Liver (tissue), 8 donors: ENCODE measurements at regions not wholly inside any gene's neighbourhood (a gene's known extent, or its start where the extent isn't known, plus 50 kb on each side); places are given as distances from the start of the nearest gene placed in this dataset.

Experiments
- DNase-seq: peaks from one replicate; pipeline ENCODE4 v3.0.0-alpha.2; 2017; ENCODE audit warnings: low spot score
- H3K27ac ChIP-seq, 2 donors: one replicate each; pipeline ENCODE4 v1.7.0; 2013; ENCODE audit warnings: inconsistent platforms in 2 of 2, low read length in 2 of 2, control low read depth in 1 of 2, low read depth in 1 of 2, mild to moderate bottlenecking in 1 of 2
- H3K27me3 ChIP-seq, 4 donors: one replicate each; pipeline versions ENCODE4 v1.6.1 to v1.7.0; 2013; ENCODE audit warnings: low read length in 3 of 4, inconsistent platforms in 1 of 4, mild to moderate bottlenecking in 1 of 4, moderate library complexity in 1 of 4; ENCODE audit not compliant: control insufficient read depth in 4 of 4, insufficient read depth in 4 of 4
- H3K36me3 ChIP-seq, 4 donors: one replicate each; pipeline versions ENCODE4 v1.6.1 to v1.7.0; 2013; ENCODE audit warnings: low read length in 3 of 4, mild to moderate bottlenecking in 3 of 4, low read depth in 1 of 4, moderate library complexity in 1 of 4; ENCODE audit not compliant: control insufficient read depth in 4 of 4, insufficient read depth in 3 of 4
- H3K4me1 ChIP-seq, 4 donors: one replicate each; pipeline versions ENCODE4 v1.6.1 to v1.7.0; 2013; ENCODE audit warnings: low read length in 3 of 4, mild to moderate bottlenecking in 3 of 4, moderate library complexity in 1 of 4; ENCODE audit not compliant: control insufficient read depth in 4 of 4, insufficient read depth in 4 of 4
- H3K4me3 ChIP-seq, 3 donors: one replicate each; pipeline versions ENCODE4 v1.6.1 to v1.7.0; 2013; ENCODE audit warnings: low read length in 3 of 3, control low read depth in 1 of 3, low read depth in 1 of 3, mild to moderate bottlenecking in 1 of 3
- H3K9ac ChIP-seq, 2 donors: one replicate each; pipeline ENCODE4 v1.7.0; 2013; ENCODE audit warnings: low read length in 2 of 2, mild to moderate bottlenecking in 2 of 2, moderate library complexity in 2 of 2, control low read depth in 1 of 2, low read depth in 1 of 2
- H3K9me3 ChIP-seq, 4 donors: one replicate each; pipeline versions ENCODE4 v1.6.1 to v1.7.0; 2013; ENCODE audit warnings: low read length in 3 of 4; ENCODE audit not compliant: control insufficient read depth in 4 of 4
- EGR1 ChIP-seq, 2 donors: IDR thresholded peaks; 2 replicates each; pipeline ENCODE4 v1.6.1; 2016 to 2018; ENCODE audit warnings: antibody characterized with exemption in 2 of 2, low read depth in 2 of 2
- FOXA2 ChIP-seq: IDR thresholded peaks from 2 replicates; pipeline ENCODE4 v1.6.1; 2016; ENCODE audit warnings: antibody characterized with exemption
- GABPA ChIP-seq, 2 donors: IDR thresholded peaks in 1 of 2; conservative IDR thresholded peaks in 1 of 2; 2 replicates each; pipeline ENCODE4 v1.6.1; 2016; ENCODE audit warnings: antibody characterized with exemption in 2 of 2, mild to moderate bottlenecking in 1 of 2, moderate library complexity in 1 of 2
- HNF4A ChIP-seq, 2 donors: conservative IDR thresholded peaks; 2 replicates each; pipeline ENCODE4 v1.6.1; 2016; ENCODE audit warnings: antibody characterized with exemption in 2 of 2, mild to moderate bottlenecking in 2 of 2
- HNF4G ChIP-seq: IDR thresholded peaks from 2 replicates; pipeline ENCODE4 v1.6.1; 2016; ENCODE audit warnings: antibody characterized with exemption
- NR2F2 ChIP-seq: IDR thresholded peaks from 2 replicates; pipeline ENCODE4 v1.6.1; 2016; ENCODE audit warnings: antibody characterized with exemption
- RAD21 ChIP-seq, 2 donors: IDR thresholded peaks; 2 replicates each; pipeline ENCODE4 v1.6.1; 2016; ENCODE audit warnings: antibody characterized with exemption in 2 of 2, mild to moderate bottlenecking in 2 of 2
- RXRA ChIP-seq, 2 donors: IDR thresholded peaks; 2 replicates each; pipeline ENCODE4 v1.6.1; 2017 to 2018; ENCODE audit warnings: antibody characterized with exemption in 2 of 2, mild to moderate bottlenecking in 1 of 2
- TAF1 ChIP-seq: conservative IDR thresholded peaks from 2 replicates; pipeline ENCODE4 v1.6.1; 2016; ENCODE audit warnings: antibody characterized with exemption, mild to moderate bottlenecking
- WGBS: extraction: QIAGEN DNeasy Blood & Tissue Kit; methylation state at CpG from one replicate; pipeline ENCODE4 v1.1.7; 2013; 5-methylcytosine and 5-hydroxymethylcytosine counted together
- TF ChIP-seq, protein P1 (sequence below): IDR thresholded peaks from 2 replicates; pipeline ENCODE4 v1.6.1; 2016; ENCODE audit warnings: antibody characterized with exemption
- TF ChIP-seq, protein P2 (sequence below): fragments of 150-350 bp; IDR thresholded peaks from 2 replicates; pipeline ENCODE4 v1.5.1; 2017; ENCODE audit warnings: improper control_type of control experiment, low read depth, low read length; ENCODE audit not compliant: missing input control
- TF ChIP-seq, protein P3 (sequence below): IDR thresholded peaks from 2 replicates; pipeline ENCODE4 v1.6.1; 2016; ENCODE audit warnings: antibody characterized with exemption
- TF ChIP-seq, protein P4 (sequence below): IDR thresholded peaks from 2 replicates; pipeline ENCODE4 v1.6.1; 2016; ENCODE audit warnings: antibody characterized with exemption
- TF ChIP-seq, protein P5 (sequence below): IDR thresholded peaks from 2 replicates; pipeline ENCODE4 v1.6.1; 2016; ENCODE audit warnings: antibody characterized with exemption, mild to moderate bottlenecking
- donor health status: healthy.
- donor health status: healthy.
- donor health status: healthy.
- donor health status: healthy.
- donor health status: healthy.

DNA sequence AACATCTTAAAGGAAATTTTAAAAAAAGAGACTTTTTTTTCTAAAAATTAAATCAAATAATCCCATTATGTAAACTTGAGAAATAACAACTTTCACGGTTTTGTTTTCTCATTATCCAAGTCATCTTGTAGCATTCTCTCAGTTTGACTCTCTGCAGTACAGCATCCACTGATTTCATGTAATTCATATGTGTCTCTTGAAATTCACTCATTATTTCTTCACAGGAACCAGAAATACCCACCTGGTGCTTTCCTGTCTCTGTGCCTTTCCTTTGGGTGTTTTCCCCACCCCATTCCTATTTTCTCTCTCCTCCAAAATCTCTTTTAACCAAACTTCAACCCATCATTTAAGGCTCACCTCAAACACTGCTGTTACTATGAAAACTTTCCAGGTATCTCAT is 116.1 kb upstream of the STK17B start:
- no peak overlapping the region for H3K9ac ChIP-seq
- H3K27ac ChIP-seq: no peak overlapping the region
- WGBS: 88% methylated on average over 1 of the region's 1 CpG
- no peak for DNase-seq
- TF ChIP-seq, protein P1, sequence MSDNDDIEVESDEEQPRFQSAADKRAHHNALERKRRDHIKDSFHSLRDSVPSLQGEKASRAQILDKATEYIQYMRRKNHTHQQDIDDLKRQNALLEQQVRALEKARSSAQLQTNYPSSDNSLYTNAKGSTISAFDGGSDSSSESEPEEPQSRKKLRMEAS: no peak
- TF ChIP-seq, protein P2, sequence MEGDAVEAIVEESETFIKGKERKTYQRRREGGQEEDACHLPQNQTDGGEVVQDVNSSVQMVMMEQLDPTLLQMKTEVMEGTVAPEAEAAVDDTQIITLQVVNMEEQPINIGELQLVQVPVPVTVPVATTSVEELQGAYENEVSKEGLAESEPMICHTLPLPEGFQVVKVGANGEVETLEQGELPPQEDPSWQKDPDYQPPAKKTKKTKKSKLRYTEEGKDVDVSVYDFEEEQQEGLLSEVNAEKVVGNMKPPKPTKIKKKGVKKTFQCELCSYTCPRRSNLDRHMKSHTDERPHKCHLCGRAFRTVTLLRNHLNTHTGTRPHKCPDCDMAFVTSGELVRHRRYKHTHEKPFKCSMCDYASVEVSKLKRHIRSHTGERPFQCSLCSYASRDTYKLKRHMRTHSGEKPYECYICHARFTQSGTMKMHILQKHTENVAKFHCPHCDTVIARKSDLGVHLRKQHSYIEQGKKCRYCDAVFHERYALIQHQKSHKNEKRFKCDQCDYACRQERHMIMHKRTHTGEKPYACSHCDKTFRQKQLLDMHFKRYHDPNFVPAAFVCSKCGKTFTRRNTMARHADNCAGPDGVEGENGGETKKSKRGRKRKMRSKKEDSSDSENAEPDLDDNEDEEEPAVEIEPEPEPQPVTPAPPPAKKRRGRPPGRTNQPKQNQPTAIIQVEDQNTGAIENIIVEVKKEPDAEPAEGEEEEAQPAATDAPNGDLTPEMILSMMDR: no peak
- TF ChIP-seq, protein P3, sequence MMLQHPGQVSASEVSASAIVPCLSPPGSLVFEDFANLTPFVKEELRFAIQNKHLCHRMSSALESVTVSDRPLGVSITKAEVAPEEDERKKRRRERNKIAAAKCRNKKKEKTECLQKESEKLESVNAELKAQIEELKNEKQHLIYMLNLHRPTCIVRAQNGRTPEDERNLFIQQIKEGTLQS: no peak
- no peak for TF ChIP-seq RXRA (IDR thresholded peaks at IDR 0.05)
- no peak for TF ChIP-seq TAF1
- TF ChIP-seq, protein P4, sequence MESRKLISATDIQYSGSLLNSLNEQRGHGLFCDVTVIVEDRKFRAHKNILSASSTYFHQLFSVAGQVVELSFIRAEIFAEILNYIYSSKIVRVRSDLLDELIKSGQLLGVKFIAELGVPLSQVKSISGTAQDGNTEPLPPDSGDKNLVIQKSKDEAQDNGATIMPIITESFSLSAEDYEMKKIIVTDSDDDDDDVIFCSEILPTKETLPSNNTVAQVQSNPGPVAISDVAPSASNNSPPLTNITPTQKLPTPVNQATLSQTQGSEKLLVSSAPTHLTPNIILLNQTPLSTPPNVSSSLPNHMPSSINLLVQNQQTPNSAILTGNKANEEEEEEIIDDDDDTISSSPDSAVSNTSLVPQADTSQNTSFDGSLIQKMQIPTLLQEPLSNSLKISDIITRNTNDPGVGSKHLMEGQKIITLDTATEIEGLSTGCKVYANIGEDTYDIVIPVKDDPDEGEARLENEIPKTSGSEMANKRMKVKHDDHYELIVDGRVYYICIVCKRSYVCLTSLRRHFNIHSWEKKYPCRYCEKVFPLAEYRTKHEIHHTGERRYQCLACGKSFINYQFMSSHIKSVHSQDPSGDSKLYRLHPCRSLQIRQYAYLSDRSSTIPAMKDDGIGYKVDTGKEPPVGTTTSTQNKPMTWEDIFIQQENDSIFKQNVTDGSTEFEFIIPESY: no peak
- no peak for TF ChIP-seq HNF4G
- no peak for TF ChIP-seq GABPA (IDR thresholded peaks at IDR 0.05 in 1 of 2, conservative IDR thresholded peaks at IDR 0.05 in 1 of 2)
- H3K36me3 ChIP-seq: peaks cover 0 to 3% (median 0%) of the 10 kb centered on the region in 4 donors
- no peak overlapping the region for H3K4me3 ChIP-seq
- no peaks in the 10 kb centered on the region for H3K9me3 ChIP-seq
- H3K27me3 ChIP-seq: no peaks in the 10 kb centered on the region
- H3K4me1 ChIP-seq: no peaks in the 10 kb centered on the region

DNA sequence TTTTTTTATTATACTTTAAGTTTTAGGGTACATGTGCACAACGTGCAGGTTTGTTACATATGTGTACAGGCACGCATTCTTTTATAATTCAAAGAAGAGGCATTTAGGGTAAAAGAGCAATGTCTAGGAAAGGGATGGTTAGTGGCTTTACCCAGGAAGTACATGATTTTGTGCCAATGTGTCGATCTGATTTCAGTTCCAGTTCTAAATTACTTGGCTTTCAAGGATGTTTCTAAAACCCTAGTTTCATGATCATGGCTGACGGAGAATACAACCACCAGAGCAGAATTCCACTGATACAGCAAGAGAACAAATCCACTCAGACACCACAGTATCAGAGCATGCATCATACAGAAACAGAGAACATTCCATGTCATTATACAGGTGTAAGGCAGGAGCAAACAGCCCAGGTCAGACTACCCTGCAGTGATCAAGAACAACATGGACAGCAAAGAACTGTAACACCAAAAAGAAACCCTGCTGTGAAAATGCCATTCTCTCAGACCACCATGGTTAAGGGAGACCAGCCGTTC is 116.7 kb upstream of the STK17B start:
- Histone ChIP-seq H3K36me3 (peaks cover 0 to 3% (median 0%) of the 10 kb centered on the region in 4 donors), H3K27me3 (no peaks in the 10 kb centered on the region), H3K9ac (no peak overlapping the region), H3K4me1 (no peaks in the 10 kb centered on the region), H3K4me3 (no peak overlapping the region), H3K27ac (no peak overlapping the region), H3K9me3 (no peaks in the 10 kb centered on the region)
- DNase-seq: no peak
- 77% methylated on average over 5 of the region's 5 CpGs for WGBS
- no peak for TF ChIP-seq TAF1
- TF ChIP-seq, protein P4: no peak
- TF ChIP-seq EGR1 (IDR thresholded peaks at IDR 0.05; ENCODE audit: low read depth in 2 of 2): no peak
- TF ChIP-seq, protein P3: no peak
- no peak for TF ChIP-seq FOXA2
- TF ChIP-seq RXRA (IDR thresholded peaks at IDR 0.05): no peak
- TF ChIP-seq HNF4A (conservative IDR thresholded peaks at IDR 0.05): no peak
- TF ChIP-seq NR2F2: no peak
- TF ChIP-seq, protein P1: no peak
- no peak for TF ChIP-seq RAD21 (IDR thresholded peaks at IDR 0.05)
- TF ChIP-seq GABPA (IDR thresholded peaks at IDR 0.05 in 1 of 2, conservative IDR thresholded peaks at IDR 0.05 in 1 of 2): no peak
- TF ChIP-seq, protein P5, sequence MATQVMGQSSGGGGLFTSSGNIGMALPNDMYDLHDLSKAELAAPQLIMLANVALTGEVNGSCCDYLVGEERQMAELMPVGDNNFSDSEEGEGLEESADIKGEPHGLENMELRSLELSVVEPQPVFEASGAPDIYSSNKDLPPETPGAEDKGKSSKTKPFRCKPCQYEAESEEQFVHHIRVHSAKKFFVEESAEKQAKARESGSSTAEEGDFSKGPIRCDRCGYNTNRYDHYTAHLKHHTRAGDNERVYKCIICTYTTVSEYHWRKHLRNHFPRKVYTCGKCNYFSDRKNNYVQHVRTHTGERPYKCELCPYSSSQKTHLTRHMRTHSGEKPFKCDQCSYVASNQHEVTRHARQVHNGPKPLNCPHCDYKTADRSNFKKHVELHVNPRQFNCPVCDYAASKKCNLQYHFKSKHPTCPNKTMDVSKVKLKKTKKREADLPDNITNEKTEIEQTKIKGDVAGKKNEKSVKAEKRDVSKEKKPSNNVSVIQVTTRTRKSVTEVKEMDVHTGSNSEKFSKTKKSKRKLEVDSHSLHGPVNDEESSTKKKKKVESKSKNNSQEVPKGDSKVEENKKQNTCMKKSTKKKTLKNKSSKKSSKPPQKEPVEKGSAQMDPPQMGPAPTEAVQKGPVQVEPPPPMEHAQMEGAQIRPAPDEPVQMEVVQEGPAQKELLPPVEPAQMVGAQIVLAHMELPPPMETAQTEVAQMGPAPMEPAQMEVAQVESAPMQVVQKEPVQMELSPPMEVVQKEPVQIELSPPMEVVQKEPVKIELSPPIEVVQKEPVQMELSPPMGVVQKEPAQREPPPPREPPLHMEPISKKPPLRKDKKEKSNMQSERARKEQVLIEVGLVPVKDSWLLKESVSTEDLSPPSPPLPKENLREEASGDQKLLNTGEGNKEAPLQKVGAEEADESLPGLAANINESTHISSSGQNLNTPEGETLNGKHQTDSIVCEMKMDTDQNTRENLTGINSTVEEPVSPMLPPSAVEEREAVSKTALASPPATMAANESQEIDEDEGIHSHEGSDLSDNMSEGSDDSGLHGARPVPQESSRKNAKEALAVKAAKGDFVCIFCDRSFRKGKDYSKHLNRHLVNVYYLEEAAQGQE: no peak
